HL-60 (cell line): ENCODE measurements at regions not wholly inside any gene's neighbourhood (a gene's known extent, or its start where the extent isn't known, plus 50 kb on each side); places are given as distances from the start of the nearest gene placed in this dataset.

ENCODE experiments used
- DNase-seq, 2 experiments: peaks; one replicate each; pipeline ENCODE4 v3.0.0-alpha.2; 2010 to 2020; ENCODE audit warnings: low read depth in 1 of 2, low spot score in 1 of 2
- H3K27ac ChIP-seq: fragments of 250-450 bp; sonication (Bioruptor Pico); replicated peaks from 2 replicates; pipeline ENCODE4 v1.5.1; 2020; ENCODE audit warnings: mild to moderate bottlenecking, moderate library complexity
- H3K27me3 ChIP-seq: fragments of 250-450 bp; sonication (Bioruptor Pico); 2 replicates; pipeline ENCODE4 v1.5.1; 2021; ENCODE audit warnings: mild to moderate bottlenecking, moderate library complexity; ENCODE audit not compliant: insufficient read depth, poor library complexity, severe bottlenecking
- H3K4me3 ChIP-seq: replicated peaks from 2 replicates; pipeline ENCODE4 v1.5.1; 2011; ENCODE audit warnings: mild to moderate bottlenecking, control low read depth, low read length; ENCODE audit not compliant: insufficient read depth
- GABPA ChIP-seq: IDR thresholded peaks from 2 replicates; pipeline ENCODE4 v1.6.1; 2012; ENCODE audit warnings: low read depth
- POLR2AphosphoS5 ChIP-seq: IDR thresholded peaks from 2 replicates; pipeline ENCODE4 v1.6.1; 2012; ENCODE audit warnings: low read depth
- SPI1 ChIP-seq: IDR thresholded peaks from 2 replicates; pipeline ENCODE4 v1.6.1; 2012; ENCODE audit warnings: low read depth, mild to moderate bottlenecking, borderline replicate concordance
- TF ChIP-seq, protein P1 (sequence below): IDR thresholded peaks from one replicate; pipeline ENCODE4 v1.5.1; 2011; ENCODE audit warnings: low read length, control low read depth, inconsistent platforms; ENCODE audit not compliant: insufficient read depth
- TF ChIP-seq, protein P2 (sequence below): IDR thresholded peaks from 2 replicates; pipeline ENCODE4 v1.6.1; 2012; ENCODE audit warnings: low read depth; ENCODE audit not compliant: insufficient replicate concordance

DNA sequence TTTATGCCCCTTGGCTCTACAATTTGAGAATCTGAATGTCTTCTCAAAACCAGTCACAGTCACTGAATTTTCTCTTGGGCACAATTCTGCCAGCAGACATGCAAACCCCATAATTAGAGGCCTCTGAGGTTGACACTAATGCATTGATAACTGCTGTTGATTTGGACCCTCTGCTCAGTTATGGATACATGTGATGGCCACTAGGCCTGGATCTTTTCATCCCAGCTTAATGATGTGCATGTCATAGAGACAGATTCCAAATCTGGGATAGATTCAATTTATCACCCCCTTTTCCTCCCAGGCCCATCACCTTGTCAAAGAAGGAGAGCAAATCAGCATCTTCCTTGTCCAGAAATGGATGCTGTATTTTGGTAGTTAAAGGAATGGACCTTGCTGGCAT lies 92.2 kb downstream of the C11orf91 start:
- TF ChIP-seq, protein P1, sequence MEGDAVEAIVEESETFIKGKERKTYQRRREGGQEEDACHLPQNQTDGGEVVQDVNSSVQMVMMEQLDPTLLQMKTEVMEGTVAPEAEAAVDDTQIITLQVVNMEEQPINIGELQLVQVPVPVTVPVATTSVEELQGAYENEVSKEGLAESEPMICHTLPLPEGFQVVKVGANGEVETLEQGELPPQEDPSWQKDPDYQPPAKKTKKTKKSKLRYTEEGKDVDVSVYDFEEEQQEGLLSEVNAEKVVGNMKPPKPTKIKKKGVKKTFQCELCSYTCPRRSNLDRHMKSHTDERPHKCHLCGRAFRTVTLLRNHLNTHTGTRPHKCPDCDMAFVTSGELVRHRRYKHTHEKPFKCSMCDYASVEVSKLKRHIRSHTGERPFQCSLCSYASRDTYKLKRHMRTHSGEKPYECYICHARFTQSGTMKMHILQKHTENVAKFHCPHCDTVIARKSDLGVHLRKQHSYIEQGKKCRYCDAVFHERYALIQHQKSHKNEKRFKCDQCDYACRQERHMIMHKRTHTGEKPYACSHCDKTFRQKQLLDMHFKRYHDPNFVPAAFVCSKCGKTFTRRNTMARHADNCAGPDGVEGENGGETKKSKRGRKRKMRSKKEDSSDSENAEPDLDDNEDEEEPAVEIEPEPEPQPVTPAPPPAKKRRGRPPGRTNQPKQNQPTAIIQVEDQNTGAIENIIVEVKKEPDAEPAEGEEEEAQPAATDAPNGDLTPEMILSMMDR = no peak
- TF ChIP-seq POLR2AphosphoS5 (no peak), SPI1 (no peak), GABPA (no peak)
- TF ChIP-seq, protein P2, sequence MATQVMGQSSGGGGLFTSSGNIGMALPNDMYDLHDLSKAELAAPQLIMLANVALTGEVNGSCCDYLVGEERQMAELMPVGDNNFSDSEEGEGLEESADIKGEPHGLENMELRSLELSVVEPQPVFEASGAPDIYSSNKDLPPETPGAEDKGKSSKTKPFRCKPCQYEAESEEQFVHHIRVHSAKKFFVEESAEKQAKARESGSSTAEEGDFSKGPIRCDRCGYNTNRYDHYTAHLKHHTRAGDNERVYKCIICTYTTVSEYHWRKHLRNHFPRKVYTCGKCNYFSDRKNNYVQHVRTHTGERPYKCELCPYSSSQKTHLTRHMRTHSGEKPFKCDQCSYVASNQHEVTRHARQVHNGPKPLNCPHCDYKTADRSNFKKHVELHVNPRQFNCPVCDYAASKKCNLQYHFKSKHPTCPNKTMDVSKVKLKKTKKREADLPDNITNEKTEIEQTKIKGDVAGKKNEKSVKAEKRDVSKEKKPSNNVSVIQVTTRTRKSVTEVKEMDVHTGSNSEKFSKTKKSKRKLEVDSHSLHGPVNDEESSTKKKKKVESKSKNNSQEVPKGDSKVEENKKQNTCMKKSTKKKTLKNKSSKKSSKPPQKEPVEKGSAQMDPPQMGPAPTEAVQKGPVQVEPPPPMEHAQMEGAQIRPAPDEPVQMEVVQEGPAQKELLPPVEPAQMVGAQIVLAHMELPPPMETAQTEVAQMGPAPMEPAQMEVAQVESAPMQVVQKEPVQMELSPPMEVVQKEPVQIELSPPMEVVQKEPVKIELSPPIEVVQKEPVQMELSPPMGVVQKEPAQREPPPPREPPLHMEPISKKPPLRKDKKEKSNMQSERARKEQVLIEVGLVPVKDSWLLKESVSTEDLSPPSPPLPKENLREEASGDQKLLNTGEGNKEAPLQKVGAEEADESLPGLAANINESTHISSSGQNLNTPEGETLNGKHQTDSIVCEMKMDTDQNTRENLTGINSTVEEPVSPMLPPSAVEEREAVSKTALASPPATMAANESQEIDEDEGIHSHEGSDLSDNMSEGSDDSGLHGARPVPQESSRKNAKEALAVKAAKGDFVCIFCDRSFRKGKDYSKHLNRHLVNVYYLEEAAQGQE = no peak
- DNase-seq = no peak
- H3K27ac ChIP-seq = no peak overlapping the region
- no peak overlapping the region for H3K4me3 ChIP-seq
- H3K27me3 ChIP-seq = peaks cover 3% of the 10 kb centered on the region

DNA sequence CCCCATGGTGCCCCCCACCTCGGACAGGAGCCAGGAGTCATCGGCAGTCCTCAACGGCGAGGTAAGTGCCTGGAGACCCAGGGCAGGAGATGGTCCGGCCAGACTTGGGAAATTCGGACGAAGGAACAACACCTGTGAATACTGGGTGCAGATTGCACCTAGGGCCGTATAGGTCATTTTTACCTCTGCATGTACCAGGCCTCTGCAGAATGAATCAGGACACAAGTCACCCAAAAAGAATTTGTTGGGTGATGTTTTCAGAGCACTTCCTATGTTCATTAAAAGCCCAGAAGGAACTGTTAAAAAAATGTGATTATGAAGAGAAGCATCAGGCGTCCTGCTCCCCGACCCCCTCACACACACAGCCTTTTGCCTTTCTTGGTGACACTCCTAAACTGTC lies 93.9 kb downstream of the C11orf91 start:
- no peak for TF ChIP-seq SPI1
- no peak for TF ChIP-seq GABPA
- DNase-seq = no peak

DNA sequence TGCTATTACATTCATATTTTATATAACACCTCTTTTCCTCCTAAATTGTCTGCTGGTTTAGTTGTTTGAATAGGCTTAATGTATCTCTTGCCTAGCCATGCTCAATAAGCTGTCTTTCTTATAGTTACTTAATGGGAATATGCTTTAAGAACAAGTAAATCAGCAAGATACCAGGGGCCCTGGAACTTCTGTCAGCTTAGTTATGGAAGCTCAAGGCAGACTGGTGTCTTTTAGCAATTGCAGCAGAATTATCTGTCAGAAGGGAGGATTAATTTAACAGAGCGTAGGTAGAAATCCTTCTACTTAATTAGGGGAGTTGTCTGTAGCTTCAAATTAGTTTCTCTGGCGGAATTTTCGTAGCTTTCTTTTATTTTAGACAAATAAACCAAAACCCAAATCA lies 94.9 kb downstream of the C11orf91 start:
- peaks cover 6% of the 10 kb centered on the region for H3K27me3 ChIP-seq
- no peak for TF ChIP-seq SPI1
- no peak for TF ChIP-seq POLR2AphosphoS5
- no peak for TF ChIP-seq GABPA
- TF ChIP-seq, protein P2 = no peak
- no peak for DNase-seq
- H3K4me3 ChIP-seq = no peak overlapping the region
- H3K27ac ChIP-seq = no peak overlapping the region

More for the DNA sequence above, 93.9 kb downstream of the C11orf91 start:
- H3K4me3 ChIP-seq = no peak overlapping the region
- H3K27me3 ChIP-seq = peaks cover 3% of the 10 kb centered on the region
- H3K27ac ChIP-seq = no peak overlapping the region

DNA sequence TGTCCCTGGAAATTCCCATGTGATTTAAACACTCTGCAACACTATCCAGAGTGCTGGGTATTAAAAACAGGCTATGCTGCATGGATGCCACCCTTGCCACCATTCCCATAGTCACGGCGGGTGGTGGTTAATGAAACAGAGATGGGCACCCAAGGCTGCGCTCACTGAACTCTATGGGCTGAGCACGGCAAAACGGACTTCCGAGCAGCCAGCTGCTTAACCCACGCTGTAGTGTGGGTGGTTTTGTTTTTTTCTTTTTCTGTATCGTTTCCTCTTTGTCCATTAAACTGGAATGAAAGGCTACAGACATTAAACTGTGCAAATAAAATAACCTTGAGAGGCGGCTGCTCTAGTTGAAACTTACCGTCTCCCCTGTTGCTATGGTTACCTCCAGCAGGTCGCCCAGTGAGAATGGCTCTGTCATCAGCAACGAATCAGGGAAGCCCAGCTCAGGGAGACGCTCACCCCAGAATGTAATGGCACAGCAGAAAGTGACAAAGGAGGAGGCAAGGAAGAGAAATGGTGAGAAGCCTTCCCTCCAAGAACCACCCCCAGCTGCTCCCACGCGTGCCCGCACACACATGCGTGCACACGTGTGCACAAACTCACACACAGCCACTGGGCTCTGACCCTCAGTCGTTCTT lies 102.1 kb downstream of the C11orf91 start:
- no peak for TF ChIP-seq POLR2AphosphoS5
- no peak for TF ChIP-seq SPI1
- no peak overlapping the region for H3K4me3 ChIP-seq
- no peak for DNase-seq
- no peak overlapping the region for H3K27ac ChIP-seq
- H3K27me3 ChIP-seq = peaks cover 5% of the 10 kb centered on the region

DNA sequence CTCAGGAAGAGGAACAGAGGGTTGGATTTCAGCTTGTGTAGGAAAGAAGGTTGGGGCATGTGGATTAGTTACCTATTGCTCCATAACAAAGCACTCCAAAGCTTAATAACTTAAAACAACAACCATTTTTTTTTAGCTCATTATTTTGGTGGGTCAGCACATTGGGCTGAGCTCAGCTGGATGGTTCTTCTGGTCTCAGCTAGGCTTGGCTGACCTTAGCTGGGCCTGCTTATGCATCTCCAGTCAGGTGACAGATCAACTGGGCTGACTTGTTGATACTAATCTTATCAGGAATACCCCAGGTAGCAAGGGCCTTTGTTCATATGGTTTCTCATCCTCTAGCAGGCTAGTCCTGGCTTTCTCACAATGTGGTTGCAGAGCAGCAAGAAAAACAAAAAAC lies 106.4 kb downstream of the C11orf91 start:
- Histone ChIP-seq H3K27ac (no peak overlapping the region), H3K4me3 (no peak overlapping the region), H3K27me3 (peaks cover 2% of the 10 kb centered on the region)
- DNase-seq = no peak
- TF ChIP-seq, protein P2 = no peak
- TF ChIP-seq POLR2AphosphoS5 (no peak), SPI1 (no peak), GABPA (no peak)
- TF ChIP-seq, protein P1 = no peak
